ENCODE measurements at regions not wholly inside any gene's neighbourhood (a gene's known extent, or its start where the extent isn't known, plus 50 kb on each side); places are given as distances from the start of the nearest gene placed in this dataset.

DNA sequence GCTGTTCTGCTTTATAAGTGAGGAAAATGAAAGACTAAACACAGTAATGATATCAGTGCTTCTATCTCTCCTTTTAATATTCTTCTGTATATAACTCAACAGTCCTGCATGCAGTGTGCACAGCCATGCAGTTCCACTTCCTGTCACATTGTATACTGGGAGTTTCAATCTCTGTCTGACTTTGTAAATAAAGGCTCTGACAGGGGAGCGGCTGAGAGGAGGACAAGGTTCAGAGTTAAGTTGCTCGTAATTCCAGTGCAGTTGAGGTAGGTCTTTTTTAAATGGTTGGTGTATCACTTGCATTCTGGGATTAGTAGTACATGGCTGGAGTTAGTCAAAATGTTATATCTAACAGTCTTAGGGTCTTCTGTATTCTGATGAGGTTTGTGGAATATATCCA lies 264.5 kb downstream of the OLFM3 start:
- no peak for DNase-seq

DNA sequence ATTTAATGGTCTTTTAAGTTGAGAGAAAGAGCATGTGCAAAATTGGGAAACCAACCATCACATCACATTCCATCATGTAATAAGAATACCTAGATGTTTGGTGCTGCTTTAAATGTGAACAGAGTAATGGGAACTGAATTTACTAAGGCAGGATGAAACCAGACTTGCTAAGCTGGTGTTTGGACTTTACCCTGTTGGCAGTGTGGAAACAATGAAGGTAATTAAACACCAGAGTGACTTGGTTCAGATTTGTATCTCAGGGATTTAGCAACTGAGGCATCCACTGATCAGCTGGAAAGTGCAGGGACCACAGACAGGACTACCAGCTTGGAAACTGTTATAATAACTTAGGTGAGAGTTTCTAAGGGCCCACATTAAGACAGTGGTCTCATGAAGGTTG lies 263.4 kb downstream of the OLFM3 start:
- no peak for DNase-seq

DNA sequence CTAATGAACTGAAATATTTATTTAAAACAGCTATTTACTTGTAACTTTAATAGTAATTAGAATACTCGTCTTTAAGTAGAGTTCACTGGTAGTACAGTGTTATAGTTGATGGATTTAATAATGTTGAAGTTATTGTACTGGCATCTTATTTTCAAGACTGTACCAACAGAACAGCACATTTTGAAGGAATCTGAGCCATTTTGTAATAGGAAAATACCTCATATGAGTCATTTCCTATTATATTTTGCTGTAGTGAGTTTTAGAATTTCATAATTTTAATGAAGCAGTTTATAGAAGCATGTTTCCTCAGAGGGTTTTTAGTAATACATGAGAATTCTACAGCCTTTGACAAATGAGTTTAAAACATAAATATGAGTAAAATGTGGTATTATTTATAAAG lies 258.3 kb downstream of the OLFM3 start:
- no peak for DNase-seq

DNA sequence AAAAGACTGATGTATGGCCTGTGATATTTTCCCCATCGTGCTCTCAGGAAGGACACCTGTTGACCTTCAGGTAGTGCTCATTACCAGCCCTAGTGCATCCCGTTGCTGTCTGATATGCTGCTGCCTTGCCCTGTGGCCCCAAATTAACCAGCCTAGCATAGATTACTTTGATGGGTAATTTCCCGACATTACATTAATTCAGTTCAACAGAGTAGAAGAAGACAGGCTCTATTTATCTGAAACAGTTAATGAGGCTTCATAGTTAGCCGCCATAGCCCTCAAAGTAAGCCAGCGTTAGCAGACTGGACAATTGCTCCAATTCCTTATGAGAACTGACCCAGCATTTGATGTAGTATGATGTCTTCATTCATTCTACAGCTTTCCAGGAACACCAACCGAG lies 257.6 kb downstream of the OLFM3 start:
- no peak for DNase-seq

DNA sequence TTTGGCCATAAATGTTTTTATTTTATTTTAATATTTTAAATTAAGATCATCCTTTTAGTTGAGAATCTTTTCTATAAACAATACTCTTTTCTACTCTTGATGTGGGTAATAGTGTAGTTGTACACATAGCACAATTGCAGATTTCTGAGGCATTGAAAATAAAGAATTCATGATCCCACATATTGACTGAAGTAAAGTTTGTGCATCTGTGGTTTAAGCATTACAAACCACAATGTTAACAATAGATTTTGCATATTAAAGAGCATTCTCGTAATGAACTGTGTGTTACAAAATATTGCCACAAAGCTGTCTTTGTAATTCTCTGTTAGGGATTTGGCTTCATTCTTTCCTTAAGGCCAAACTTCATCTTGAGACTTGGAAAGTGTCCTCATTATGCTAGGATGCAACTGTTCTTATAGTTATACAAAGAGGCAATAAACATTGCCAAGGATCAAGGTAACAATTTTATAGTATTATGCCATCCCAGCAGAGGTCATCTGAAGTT lies 256.8 kb downstream of the OLFM3 start:
- no peak for DNase-seq

DNA sequence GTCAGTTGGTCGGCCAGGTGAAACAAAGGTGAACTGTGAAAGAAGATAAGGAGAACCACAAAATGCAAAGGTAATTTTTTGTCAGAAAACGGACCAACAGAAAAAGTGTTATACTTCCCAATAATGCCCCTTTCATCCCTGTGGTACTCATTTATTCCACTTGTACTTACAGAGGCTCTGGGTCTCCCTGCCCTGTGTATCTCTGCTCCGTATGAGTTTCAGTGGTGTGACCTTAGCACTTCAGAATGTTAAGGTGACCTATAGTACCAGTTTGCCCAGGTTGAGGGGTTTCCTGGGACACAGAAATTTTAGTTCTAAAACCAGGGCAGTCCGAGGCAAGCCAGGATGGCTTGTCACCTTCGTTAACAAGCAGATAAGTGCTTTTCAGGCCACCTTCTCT lies 254.8 kb downstream of the OLFM3 start:
- no peak for DNase-seq

DNA sequence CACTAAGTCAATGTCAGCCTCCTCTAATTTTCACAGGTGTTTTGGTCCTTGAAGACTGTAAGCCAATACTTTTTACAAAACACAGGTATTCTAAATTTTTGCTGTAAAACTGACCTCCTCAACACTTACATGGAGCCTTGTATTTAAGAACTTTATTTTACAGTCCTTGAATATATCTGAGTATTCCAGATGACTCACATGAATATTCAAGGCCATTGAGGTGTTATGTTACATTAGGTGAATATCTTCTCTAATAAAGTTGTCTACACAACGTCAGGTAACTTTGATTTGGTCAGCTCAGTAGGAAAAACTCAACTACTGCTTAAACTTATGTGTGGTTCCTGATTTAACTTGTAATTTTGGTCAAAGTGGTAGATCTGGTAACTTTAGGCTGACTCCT lies 254.2 kb downstream of the OLFM3 start:
- DNase-seq = no peak

DNA sequence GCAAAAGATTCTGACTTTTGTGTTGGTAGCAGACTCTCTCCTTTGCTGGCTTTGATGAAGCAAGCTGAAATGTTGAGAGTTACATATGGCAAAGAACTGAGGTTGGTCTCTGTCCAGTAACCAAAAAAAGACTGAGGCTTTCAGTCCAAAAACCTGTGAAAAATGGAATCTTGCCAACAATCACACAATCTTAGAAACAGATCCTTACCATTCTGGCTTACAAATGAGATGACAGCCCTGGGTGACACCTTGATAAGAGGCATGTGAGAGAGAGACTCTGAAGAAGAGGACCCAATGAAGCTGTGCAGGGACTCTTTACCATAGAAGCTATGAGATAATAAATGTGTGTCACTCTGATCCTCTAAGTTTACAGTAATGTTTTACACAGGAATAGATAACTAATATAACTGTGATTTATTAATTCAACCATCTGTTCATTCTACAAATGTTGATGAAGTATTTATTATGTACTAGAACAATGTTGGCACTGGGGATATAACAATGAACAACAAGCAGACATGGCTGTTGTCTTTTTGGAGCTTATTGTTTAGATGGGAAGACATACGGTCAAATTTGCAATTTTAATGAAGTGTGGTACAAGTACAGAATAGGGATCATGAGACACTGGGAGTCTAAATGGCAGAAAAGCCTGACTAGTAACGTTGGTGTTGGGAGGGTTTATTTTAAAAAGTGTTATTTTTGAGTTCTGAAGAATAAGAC lies 251.0 kb downstream of the OLFM3 start:
- DNase-seq = no peak

DNA sequence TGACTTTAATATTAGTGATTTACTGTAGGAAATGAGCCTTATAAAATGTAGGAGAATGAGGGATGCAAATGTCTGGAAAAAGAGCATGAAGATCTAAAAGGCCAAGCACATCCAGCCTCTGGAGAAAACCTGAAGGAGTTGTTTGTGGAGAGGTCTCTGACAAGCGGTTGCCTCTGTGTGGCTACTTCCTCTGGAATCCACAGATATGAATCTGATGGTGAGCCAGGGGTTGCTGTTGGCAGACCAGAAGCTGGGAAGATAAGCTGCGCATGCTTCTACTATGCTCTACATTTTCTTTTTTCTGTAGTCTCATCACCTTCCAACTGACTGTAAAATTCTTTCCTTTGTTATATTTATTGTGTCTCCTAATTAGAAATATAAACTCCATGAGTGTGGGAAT lies 248.6 kb downstream of the OLFM3 start:
- no peak for DNase-seq

Measured in DMS79 treated with DMSO at 0.1 percent for 48 hours (cell line).